ENCODE measurements at regions not wholly inside any gene's neighbourhood (a gene's known extent, or its start where the extent isn't known, plus 50 kb on each side); places are given as distances from the start of the nearest gene placed in this dataset.
"Not testable (repeated sequence)": the region's sequence is repeated elsewhere in the genome, so short reads cannot be mapped to it uniquely, and the experiment has no call there.

- no peak for DNase-seq (ENCODE audit: low spot score)
- FAIRE-seq: no peak
Measured at GRCh38 chr3:33956776-33957175, 158.3 kb downstream of the PDCD6IP start.

- no peak for DNase-seq (ENCODE audit: low spot score)
- no peak for FAIRE-seq
Measured at GRCh38 chr3:33957176-33957575, 158.7 kb downstream of the PDCD6IP start.

DNA sequence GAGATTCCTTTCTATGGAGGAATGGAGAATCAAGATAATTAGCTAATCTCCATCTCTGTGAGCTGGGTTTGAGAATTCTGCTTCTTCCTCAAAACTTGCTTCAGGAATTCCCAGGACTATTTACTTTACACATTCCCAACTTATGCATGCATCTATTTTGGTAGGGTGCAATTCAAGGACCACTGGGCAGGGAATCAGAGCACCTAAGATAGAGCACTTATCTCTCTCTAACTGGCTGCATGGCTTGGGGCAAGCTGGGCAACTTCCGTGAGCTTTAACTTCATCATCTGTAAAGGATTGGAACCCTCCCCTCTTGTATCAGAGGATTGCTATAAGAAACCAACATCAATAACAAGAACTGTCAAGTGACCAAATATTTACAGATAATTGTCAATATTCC lies 160.2 kb downstream of the PDCD6IP start:
- no peak for FAIRE-seq
- DNase-seq (ENCODE audit: low spot score): no peak

GRCh38 chr3:33962396-33962795 lies 164.0 kb downstream of the PDCD6IP start:
- no peak for DNase-seq (ENCODE audit: low spot score)
- no peak for FAIRE-seq

- not testable (repeated sequence) for FAIRE-seq; DNase-seq (ENCODE audit: low spot score)
Measured at GRCh38 chr3:33970180-33970579, 171.8 kb downstream of the PDCD6IP start.

DNA sequence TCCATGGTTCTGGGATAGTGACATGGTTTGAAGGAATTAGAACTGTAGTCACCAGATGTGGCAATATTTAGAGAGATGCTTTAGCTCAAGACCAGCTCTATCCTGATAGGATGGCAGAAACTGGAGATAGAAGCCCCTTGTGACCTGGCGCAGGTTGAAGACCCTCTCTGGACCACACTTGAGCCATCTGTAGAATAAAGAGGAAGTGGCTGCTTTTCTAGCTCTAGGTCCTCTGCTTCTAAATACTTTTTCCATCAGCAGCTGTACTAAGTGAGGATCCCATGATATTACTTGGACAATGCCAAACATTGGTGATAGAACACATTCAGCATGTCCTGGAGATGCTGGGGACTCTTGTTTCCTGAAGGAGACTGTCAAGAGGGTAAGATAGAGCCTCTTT lies 172.6 kb downstream of the PDCD6IP start:
- DNase-seq (ENCODE audit: low spot score) (no peak), FAIRE-seq (no peak)

DNA sequence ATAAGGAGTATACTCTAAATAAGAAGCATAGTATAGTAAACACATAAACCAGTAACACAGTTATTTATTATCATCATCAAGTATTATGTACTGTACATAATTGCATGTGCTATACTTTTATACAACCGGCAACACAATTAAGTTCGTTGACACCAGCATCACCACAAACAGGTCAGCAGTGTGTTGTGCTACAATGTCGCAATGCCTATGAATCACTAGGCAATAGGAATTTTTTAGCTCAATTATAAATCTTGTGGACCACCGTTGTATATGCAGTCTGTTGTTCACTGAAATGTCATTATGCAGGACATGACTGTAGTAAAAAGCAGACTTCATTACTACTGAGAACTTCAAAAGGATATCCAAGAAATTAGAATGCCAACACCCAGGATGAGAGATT lies 177.0 kb downstream of the PDCD6IP start:
- no peak for FAIRE-seq

GRCh38 chr3:33977227-33977626 lies 178.8 kb downstream of the PDCD6IP start:
- FAIRE-seq: no peak
- DNase-seq (ENCODE audit: low spot score): no peak

More for the DNA sequence above, 177.0 kb downstream of the PDCD6IP start:
- no peak for DNase-seq (ENCODE audit: low spot score)

GRCh38 chr3:33980252-33980651 lies 181.8 kb downstream of the PDCD6IP start:
- peak; percentile 90 for FAIRE-seq
- peak; percentile 90 for DNase-seq (ENCODE audit: low spot score)

DNA sequence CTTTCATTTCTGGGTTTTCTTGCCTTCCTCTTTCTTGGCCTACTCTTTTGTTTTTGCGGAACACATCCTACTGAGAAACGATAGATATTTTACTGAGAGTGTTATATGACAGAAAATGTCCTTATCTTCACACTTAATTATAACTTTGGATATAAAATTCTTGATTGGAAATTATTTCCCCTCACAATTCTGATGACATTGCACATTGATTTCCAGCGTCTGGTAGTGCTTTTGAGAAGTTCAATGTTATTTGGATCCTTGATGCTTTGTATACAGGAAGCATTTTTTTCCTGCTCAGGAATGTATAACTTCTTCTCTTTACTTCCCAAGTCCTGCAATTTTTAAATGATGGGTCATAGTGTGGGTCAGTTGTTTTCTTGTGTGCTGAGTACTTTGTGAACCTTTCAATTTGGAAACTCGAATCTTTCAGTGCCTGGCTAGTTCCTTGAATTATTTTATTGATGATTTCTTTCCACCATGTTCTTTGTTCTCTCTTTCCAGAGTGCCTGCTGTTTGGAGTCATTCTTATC lies 183.9 kb downstream of the PDCD6IP start:
- DNase-seq (ENCODE audit: low spot score): no peak
- FAIRE-seq: no peak

GRCh38 chr3:33982949-33983348 lies 184.5 kb downstream of the PDCD6IP start:
- DNase-seq (ENCODE audit: low spot score); FAIRE-seq: not testable (repeated sequence)

DNA sequence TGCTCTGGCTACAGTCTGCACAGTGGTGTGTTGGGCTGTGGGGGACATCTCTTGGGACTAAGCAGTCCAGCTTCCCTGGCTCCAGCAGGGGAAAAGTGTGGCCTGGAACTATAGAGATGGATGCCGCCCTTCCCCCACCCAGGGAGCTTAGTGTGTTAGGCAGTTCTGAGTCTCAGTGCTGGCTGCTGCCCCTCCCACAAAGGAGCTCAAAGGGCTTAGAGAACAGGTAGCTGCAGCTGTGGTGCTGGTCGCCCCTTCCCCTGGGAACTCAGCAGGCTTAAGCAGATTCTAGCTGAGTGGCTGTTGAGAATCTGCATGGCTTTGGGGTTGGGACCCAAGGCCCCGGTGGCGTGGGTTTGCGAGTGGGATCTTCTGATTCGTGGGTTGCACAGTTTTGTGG lies 190.8 kb downstream of the PDCD6IP start:
- DNase-seq (ENCODE audit: low spot score) (no peak), FAIRE-seq (no peak)

DNA sequence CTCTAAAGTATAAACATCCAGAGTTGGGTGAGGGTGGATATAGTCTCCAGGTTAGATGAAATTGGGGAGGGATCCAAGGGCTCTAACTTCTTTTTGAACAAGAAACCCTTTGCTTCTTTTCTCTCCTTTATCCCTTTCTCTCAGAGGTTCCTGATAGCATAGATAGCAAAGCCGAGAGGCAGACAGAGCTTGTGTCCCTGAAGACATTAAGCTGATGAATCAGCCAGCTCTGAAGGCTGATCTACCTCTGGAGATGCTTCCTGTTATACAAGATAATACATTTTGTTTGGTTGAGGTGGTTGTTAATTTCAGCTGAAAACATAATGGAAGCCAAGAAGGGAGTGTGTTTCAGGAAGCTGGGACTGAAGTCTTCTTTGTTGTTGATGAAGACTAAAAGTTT lies 193.2 kb downstream of the PDCD6IP start:
- no peak for FAIRE-seq
- DNase-seq (ENCODE audit: low spot score): no peak

DNA sequence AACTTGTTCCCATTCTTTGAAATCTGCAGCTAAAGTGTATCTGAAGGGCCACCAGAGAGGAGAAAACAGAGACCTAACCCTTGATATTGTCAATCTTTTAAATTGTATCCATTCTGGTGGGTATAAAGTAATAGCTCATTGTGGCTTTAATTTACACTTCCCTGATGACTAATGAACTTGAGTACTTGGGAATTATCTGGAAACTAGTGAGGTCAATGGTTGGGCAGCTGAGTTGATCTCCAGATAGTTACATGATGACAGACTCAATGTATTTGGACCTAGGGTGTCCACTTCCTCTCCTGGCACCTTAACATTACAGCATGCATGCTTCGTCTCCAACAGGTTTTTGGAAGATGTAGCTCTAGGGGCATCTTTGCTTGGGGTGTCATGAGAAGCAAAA lies 195.2 kb downstream of the PDCD6IP start:
- no peak for DNase-seq (ENCODE audit: low spot score)
- FAIRE-seq: no peak

GRCh38 chr3:33994568-33994967 lies 196.1 kb downstream of the PDCD6IP start:
- DNase-seq (ENCODE audit: low spot score) (no peak), FAIRE-seq (no peak)

DNA sequence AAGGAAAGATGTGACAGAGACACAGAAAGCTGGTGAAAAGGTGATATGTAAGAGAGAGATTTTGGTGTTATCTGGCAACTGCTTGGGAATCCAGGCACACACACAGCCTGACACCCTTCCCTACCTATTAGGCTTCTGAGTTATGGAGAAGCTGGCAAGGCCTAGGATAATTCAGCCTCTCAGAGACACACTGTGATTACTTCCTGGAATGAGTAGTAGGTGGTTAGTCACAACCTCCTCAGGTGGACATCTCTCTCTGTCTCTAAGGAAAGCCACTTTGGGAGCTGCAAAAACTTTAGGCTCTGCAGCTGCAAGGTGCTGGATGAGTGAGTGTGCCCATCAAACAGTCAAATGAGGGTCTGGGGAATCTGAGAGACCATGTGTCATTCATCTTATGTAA lies 201.9 kb downstream of the PDCD6IP start:
- FAIRE-seq (no peak), DNase-seq (ENCODE audit: low spot score) (no peak)

- DNase-seq (ENCODE audit: low spot score) (no peak), FAIRE-seq (no peak)
Measured at GRCh38 chr3:34001022-34001421, 202.6 kb downstream of the PDCD6IP start.

DNA sequence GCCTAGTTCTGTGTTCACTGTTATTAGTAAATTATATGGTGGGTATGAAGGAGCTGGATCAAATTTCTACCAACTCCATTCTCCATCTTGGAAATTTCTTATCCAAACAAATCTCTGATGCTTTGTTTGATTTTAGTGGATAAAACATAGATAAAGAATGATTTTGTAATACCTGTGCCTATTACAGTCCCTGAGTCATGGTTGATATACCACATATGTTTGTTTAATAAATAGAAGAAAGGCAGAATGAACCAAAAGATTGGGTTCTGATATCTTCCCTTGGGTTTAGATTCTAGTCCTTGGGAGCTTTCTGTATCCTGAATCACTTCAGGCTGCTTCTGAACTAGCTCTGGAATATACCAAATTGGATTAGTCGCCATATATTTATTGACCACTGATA lies 203.6 kb downstream of the PDCD6IP start:
- FAIRE-seq (no peak), DNase-seq (ENCODE audit: low spot score) (no peak)

DNA sequence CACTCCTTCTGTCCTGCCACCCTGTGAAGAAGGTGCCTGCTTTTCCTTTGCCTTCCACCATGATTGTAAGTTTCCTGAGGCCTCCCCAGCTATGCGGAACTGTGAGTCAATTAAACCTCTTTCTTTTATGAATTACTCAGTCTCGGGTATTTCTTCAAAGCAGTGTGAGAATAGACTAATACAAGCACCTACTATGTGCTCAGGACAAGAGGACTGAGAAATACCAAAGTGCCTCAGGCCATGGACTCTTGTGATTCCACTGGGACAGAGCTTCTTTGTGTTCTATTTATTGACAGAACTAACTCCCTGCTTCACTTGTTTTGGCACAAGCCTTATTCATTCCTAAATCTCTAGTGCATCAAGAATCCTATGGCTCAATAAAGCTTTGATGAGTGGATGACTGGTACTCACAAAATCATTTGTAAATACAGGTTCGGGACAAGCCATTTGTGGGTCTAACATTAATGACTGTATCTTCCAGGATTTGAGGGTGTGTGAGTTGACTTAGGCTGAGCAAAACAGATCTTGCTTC lies 204.2 kb downstream of the PDCD6IP start:
- FAIRE-seq: no peak
- no peak for DNase-seq (ENCODE audit: low spot score)

GRCh38 chr3:34005886-34006285 lies 207.5 kb downstream of the PDCD6IP start:
- FAIRE-seq (no peak), DNase-seq (ENCODE audit: low spot score) (peak; percentile 34)

DNA sequence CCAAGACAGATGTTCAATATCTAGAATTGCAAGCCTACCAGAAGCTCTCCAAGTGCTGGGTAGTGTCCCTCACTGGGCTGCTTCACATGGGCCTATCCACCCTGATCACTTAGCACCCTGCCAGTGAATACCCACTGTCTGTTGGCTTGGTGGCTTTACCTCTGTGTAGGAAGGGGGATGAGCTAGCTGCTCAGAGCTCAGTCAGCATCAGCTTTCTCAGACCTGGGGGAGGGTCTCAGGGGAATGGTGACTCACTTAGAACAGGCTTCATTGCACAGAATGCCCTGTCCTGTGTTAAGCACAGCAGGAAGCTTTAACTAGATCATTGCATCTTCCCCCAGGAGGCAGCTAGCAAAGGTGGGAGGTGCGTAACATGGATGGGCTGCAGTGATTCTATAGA lies 209.8 kb downstream of the PDCD6IP start:
- DNase-seq (ENCODE audit: low spot score) (peak; percentile 75), FAIRE-seq (peak; percentile 45)

GRCh38 chr3:34008836-34009809 lies 210.7 kb downstream of the PDCD6IP start:
- FAIRE-seq: peak; percentile 84
- peak; percentile 49 for DNase-seq (ENCODE audit: low spot score)

Data from RCC 7860 (cell line).